AG09319 (cell line): ENCODE measurements at regions not wholly inside any gene's neighbourhood (a gene's known extent, or its start where the extent isn't known, plus 50 kb on each side); places are given as distances from the start of the nearest gene placed in this dataset.

Experiments
- DNase-seq: peaks from one replicate; pipeline ENCODE4 v3.0.0-alpha.2; 2010; ENCODE audit warnings: low read depth; ENCODE audit errors: extremely low read depth
- CTCF ChIP-seq: IDR thresholded peaks from 2 replicates; pipeline ENCODE4 v1.5.1; 2011; ENCODE audit warnings: low read depth, mild to moderate bottlenecking, inconsistent platforms, low read length, moderate library complexity

DNA sequence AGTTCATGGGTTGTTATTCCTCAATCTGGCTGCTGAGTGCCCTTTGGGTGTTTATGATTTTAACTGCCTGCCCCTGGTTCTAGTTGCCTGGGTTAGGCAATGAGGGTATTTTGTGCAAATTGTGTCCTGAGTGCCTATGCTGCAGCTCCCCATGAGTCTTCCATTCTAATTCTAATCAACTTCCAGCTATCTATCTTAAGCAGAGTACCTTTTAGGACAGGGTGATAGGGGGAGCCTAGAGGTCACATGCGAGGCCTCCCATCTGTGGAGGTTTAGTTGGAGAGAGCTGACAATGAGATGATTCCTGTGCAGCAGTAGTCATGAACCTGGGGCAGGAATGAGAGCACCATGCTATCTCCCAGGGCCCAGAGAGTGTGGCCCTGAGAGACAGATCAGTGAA lies 225.9 kb upstream of the PLEKHG7 start:
- DNase-seq, result no peak
- no peak for TF ChIP-seq CTCF

GRCh38 chr12:92473564-92473963 lies 229.2 kb upstream of the PLEKHG7 start:
- TF ChIP-seq CTCF, result no peak
- no peak for DNase-seq

- no peak for DNase-seq
- no peak for TF ChIP-seq CTCF
Observed at GRCh38 chr12:92472201-92472600, 230.6 kb upstream of the PLEKHG7 start.

DNA sequence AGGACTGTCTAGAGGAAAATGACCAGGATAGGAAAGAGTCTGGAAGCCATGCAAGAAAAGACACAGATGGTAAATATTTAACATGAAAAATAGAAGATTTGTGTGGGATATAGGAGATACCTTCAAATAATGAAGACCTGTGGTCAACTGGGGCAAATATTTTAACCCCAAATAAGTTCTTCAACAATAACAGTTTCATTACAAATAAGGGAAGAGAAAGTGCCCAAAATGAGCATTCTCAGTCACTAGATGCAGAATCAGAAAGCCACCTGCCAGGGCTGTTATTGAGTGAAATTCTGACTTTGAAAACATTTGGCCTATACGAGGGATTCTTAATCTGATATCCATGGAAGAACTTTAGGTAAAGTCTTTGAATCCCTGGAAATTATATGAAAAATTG lies 231.2 kb upstream of the PLEKHG7 start:
- no peak for TF ChIP-seq CTCF
- DNase-seq, result no peak

- TF ChIP-seq CTCF, result no peak
- no peak for DNase-seq
Observed at GRCh38 chr12:92470608-92471021, 232.2 kb upstream of the PLEKHG7 start.

GRCh38 chr12:92469837-92470236 lies 233.0 kb upstream of the PLEKHG7 start:
- DNase-seq, result no peak
- no peak for TF ChIP-seq CTCF

GRCh38 chr12:92468358-92469020 lies 234.3 kb upstream of the PLEKHG7 start:
- TF ChIP-seq CTCF, result no peak
- DNase-seq, result no peak
